NT2/D1 (cell line): ENCODE measurements at regions not wholly inside any gene's neighbourhood (a gene's known extent, or its start where the extent isn't known, plus 50 kb on each side); places are given as distances from the start of the nearest gene placed in this dataset.

Experiments
- SUZ12 ChIP-seq: IDR thresholded peaks from 2 replicates; pipeline ENCODE4 v1.6.1; 2011; ENCODE audit not compliant: insufficient read length, insufficient read depth; ENCODE audit errors: extremely low read depth
- YY1 ChIP-seq: IDR thresholded peaks from 2 replicates; pipeline ENCODE4 v1.6.1; 2011; ENCODE audit not compliant: insufficient read length, insufficient read depth
- ZNF274 ChIP-seq: IDR thresholded peaks from 2 replicates; pipeline ENCODE4 v1.6.1; 2011; ENCODE audit warnings: mild to moderate bottlenecking, low read depth, low read length

DNA sequence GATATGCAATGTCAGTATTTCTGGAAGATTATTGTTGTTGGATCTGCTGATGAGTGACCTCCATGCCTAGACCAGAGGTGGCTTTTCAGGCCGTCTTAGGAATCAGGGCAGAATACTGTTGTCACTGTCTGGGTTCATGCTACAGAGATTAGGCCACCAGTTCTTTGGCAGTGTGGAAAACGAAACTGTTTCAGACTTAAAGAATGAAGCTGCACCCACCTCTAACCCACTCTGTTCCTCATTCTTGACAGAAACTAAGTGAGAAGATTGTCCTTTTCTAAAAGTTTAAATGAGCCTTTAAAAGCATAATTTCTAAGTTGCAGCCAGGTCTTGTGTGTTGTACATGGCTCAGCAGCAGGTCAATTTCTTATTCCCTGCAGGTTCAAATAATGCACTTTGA, 444.3 kb downstream of the ENC1 start:
- no peak for TF ChIP-seq YY1
- TF ChIP-seq SUZ12 = no peak
- no peak for TF ChIP-seq ZNF274
